ENCODE measurements at regions not wholly inside any gene's neighbourhood (a gene's known extent, or its start where the extent isn't known, plus 50 kb on each side); places are given as distances from the start of the nearest gene placed in this dataset.

DNA sequence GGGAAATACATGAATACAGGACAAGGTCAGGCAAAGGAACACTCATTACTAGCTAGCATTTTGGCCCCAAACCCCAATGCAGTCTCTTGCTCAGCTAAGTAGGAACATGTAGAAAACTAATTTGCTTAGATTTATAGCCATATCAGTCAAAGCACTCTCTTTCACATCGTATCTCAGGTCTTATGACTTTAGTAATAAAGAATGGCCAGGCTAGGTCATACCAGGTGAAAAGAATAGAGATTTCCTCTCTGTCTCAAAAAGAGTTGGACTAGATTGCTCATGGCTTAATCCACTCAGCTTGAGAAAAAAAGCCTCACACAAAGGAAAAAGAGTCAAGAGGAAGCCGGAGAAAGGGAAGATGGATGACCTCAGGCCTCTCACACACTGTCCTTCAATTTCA, 772.7 kb upstream of the SEMA6A start:
- TF ChIP-seq POLR2AphosphoS5 (IDR thresholded peaks at IDR 0.05), result no peak
- no peak for TF ChIP-seq EP300 (IDR thresholded peaks at IDR 0.05)
- TF ChIP-seq, protein P1, sequence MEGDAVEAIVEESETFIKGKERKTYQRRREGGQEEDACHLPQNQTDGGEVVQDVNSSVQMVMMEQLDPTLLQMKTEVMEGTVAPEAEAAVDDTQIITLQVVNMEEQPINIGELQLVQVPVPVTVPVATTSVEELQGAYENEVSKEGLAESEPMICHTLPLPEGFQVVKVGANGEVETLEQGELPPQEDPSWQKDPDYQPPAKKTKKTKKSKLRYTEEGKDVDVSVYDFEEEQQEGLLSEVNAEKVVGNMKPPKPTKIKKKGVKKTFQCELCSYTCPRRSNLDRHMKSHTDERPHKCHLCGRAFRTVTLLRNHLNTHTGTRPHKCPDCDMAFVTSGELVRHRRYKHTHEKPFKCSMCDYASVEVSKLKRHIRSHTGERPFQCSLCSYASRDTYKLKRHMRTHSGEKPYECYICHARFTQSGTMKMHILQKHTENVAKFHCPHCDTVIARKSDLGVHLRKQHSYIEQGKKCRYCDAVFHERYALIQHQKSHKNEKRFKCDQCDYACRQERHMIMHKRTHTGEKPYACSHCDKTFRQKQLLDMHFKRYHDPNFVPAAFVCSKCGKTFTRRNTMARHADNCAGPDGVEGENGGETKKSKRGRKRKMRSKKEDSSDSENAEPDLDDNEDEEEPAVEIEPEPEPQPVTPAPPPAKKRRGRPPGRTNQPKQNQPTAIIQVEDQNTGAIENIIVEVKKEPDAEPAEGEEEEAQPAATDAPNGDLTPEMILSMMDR (IDR thresholded peaks at IDR 0.05), result no peak
- TF ChIP-seq POLR2A (IDR thresholded peaks at IDR 0.05), result no peak
